Mammary epithelial cell (primary cell): ENCODE measurements at regions not wholly inside any gene's neighbourhood (a gene's known extent, or its start where the extent isn't known, plus 50 kb on each side); places are given as distances from the start of the nearest gene placed in this dataset.

Experiments used
- EZH2 ChIP-seq: IDR thresholded peaks from 2 replicates; pipeline ENCODE4 v1.6.1; 2012; ENCODE audit warnings: low read length, inconsistent platforms, borderline replicate concordance
- TF ChIP-seq, protein P1 (sequence below), 2 donors: IDR thresholded peaks in 1 of 2; conservative IDR thresholded peaks in 1 of 2; 2 replicates each; pipeline ENCODE4 v1.5.1; 2011 to 2012; ENCODE audit warnings: inconsistent platforms in 2 of 2, low read length in 2 of 2, mild to moderate bottlenecking in 2 of 2, control low read depth in 1 of 2, low read depth in 1 of 2; ENCODE audit not compliant: insufficient read depth in 1 of 2; ENCODE audit errors: extremely low read depth in 1 of 2

GRCh38 chr3:143184099-143184498 is 64.5 kb downstream of the CHST2 start:
- TF ChIP-seq, protein P1, sequence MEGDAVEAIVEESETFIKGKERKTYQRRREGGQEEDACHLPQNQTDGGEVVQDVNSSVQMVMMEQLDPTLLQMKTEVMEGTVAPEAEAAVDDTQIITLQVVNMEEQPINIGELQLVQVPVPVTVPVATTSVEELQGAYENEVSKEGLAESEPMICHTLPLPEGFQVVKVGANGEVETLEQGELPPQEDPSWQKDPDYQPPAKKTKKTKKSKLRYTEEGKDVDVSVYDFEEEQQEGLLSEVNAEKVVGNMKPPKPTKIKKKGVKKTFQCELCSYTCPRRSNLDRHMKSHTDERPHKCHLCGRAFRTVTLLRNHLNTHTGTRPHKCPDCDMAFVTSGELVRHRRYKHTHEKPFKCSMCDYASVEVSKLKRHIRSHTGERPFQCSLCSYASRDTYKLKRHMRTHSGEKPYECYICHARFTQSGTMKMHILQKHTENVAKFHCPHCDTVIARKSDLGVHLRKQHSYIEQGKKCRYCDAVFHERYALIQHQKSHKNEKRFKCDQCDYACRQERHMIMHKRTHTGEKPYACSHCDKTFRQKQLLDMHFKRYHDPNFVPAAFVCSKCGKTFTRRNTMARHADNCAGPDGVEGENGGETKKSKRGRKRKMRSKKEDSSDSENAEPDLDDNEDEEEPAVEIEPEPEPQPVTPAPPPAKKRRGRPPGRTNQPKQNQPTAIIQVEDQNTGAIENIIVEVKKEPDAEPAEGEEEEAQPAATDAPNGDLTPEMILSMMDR (conservative IDR thresholded peaks at IDR 0.05 in 1 of 2, IDR thresholded peaks at IDR 0.05 in 1 of 2; ENCODE audit: extremely low read depth in 1 of 2, insufficient read depth in 1 of 2, low read depth in 1 of 2, low read length in 2 of 2): no peak
- TF ChIP-seq EZH2: no peak
